ENCODE measurements at regions not wholly inside any gene's neighbourhood (a gene's known extent, or its start where the extent isn't known, plus 50 kb on each side); places are given as distances from the start of the nearest gene placed in this dataset.

- Mint-ChIP-seq H3K27me3 (ENCODE audit: insufficient read depth, low read depth, poor library complexity) (no peaks in the 10 kb centered on the region), H3K4me3 (no peak overlapping the region), H3K36me3 (ENCODE audit: low read depth) (no peaks in the 10 kb centered on the region), H3K4me1 (peaks cover 8% of the 10 kb centered on the region), H3K27ac (no peak overlapping the region), H3K9me3 (peaks cover 4% of the 10 kb centered on the region; the same call in 2 of the 3 replicates)
- Histone ChIP-seq H3K9me2 (ENCODE audit: insufficient read depth) (0 out of 2 replicates have a peak, but pooled peaks cover 3% of the 10 kb centered on the region), H3K79me2 (replicated peaks; ENCODE audit: insufficient read depth) (no peaks in the 10 kb centered on the region), H3K27me3 (ENCODE audit: insufficient read depth) (no peaks in the 10 kb centered on the region), H2AFZ (no peak overlapping the region; the same call in 1 of the 2 replicates), H3K4me2 (no peak overlapping the region), H3K4me3 (no peak overlapping the region), H3K4me1 (ENCODE audit: insufficient read depth) (peaks cover 9% of the 10 kb centered on the region), H3K27ac (ENCODE audit: low read depth) (no peak overlapping the region), H4K20me1 (replicated peaks; ENCODE audit: insufficient read depth) (no peaks in the 10 kb centered on the region), H3F3A (replicated peaks; ENCODE audit: low read depth) (no peaks in the 10 kb centered on the region), H3K36me3 (ENCODE audit: insufficient read depth) (no peaks in the 10 kb centered on the region)
- TF ChIP-seq POLR2AphosphoS5 (IDR thresholded peaks at IDR 0.05; ENCODE audit: low read depth) (no peak), STAT1 (IDR thresholded peaks at IDR 0.05; ENCODE audit: unreplicated experiment) (no peak), ETS1 (IDR thresholded peaks at IDR 0.05) (no peak), CREB1 (CRISPR knock-in tag; IDR thresholded peaks at IDR 0.05; ENCODE audit: low read depth) (no peak), EZH2 (IDR thresholded peaks at IDR 0.05; ENCODE audit: low read depth, unreplicated experiment) (no peak), ZNF331 (CRISPR knock-in tag; IDR thresholded peaks at IDR 0.05; ENCODE audit: low read depth) (no peak), JUNB (IDR thresholded peaks at IDR 0.05; ENCODE audit: unreplicated experiment) (no peak), EZH2phosphoT487 (IDR thresholded peaks at IDR 0.05; ENCODE audit: unreplicated experiment) (no peak), NANOG (IDR thresholded peaks at IDR 0.05; ENCODE audit: borderline replicate concordance) (no peak), ZNF114 (CRISPR knock-in tag; IDR thresholded peaks at IDR 0.05) (no peak)
- TF ChIP-seq, protein P1, sequence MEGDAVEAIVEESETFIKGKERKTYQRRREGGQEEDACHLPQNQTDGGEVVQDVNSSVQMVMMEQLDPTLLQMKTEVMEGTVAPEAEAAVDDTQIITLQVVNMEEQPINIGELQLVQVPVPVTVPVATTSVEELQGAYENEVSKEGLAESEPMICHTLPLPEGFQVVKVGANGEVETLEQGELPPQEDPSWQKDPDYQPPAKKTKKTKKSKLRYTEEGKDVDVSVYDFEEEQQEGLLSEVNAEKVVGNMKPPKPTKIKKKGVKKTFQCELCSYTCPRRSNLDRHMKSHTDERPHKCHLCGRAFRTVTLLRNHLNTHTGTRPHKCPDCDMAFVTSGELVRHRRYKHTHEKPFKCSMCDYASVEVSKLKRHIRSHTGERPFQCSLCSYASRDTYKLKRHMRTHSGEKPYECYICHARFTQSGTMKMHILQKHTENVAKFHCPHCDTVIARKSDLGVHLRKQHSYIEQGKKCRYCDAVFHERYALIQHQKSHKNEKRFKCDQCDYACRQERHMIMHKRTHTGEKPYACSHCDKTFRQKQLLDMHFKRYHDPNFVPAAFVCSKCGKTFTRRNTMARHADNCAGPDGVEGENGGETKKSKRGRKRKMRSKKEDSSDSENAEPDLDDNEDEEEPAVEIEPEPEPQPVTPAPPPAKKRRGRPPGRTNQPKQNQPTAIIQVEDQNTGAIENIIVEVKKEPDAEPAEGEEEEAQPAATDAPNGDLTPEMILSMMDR (conservative IDR thresholded peaks at IDR 0.05; ENCODE audit: low read depth in 2 of 2) = no peak
- TF ChIP-seq, protein P2, sequence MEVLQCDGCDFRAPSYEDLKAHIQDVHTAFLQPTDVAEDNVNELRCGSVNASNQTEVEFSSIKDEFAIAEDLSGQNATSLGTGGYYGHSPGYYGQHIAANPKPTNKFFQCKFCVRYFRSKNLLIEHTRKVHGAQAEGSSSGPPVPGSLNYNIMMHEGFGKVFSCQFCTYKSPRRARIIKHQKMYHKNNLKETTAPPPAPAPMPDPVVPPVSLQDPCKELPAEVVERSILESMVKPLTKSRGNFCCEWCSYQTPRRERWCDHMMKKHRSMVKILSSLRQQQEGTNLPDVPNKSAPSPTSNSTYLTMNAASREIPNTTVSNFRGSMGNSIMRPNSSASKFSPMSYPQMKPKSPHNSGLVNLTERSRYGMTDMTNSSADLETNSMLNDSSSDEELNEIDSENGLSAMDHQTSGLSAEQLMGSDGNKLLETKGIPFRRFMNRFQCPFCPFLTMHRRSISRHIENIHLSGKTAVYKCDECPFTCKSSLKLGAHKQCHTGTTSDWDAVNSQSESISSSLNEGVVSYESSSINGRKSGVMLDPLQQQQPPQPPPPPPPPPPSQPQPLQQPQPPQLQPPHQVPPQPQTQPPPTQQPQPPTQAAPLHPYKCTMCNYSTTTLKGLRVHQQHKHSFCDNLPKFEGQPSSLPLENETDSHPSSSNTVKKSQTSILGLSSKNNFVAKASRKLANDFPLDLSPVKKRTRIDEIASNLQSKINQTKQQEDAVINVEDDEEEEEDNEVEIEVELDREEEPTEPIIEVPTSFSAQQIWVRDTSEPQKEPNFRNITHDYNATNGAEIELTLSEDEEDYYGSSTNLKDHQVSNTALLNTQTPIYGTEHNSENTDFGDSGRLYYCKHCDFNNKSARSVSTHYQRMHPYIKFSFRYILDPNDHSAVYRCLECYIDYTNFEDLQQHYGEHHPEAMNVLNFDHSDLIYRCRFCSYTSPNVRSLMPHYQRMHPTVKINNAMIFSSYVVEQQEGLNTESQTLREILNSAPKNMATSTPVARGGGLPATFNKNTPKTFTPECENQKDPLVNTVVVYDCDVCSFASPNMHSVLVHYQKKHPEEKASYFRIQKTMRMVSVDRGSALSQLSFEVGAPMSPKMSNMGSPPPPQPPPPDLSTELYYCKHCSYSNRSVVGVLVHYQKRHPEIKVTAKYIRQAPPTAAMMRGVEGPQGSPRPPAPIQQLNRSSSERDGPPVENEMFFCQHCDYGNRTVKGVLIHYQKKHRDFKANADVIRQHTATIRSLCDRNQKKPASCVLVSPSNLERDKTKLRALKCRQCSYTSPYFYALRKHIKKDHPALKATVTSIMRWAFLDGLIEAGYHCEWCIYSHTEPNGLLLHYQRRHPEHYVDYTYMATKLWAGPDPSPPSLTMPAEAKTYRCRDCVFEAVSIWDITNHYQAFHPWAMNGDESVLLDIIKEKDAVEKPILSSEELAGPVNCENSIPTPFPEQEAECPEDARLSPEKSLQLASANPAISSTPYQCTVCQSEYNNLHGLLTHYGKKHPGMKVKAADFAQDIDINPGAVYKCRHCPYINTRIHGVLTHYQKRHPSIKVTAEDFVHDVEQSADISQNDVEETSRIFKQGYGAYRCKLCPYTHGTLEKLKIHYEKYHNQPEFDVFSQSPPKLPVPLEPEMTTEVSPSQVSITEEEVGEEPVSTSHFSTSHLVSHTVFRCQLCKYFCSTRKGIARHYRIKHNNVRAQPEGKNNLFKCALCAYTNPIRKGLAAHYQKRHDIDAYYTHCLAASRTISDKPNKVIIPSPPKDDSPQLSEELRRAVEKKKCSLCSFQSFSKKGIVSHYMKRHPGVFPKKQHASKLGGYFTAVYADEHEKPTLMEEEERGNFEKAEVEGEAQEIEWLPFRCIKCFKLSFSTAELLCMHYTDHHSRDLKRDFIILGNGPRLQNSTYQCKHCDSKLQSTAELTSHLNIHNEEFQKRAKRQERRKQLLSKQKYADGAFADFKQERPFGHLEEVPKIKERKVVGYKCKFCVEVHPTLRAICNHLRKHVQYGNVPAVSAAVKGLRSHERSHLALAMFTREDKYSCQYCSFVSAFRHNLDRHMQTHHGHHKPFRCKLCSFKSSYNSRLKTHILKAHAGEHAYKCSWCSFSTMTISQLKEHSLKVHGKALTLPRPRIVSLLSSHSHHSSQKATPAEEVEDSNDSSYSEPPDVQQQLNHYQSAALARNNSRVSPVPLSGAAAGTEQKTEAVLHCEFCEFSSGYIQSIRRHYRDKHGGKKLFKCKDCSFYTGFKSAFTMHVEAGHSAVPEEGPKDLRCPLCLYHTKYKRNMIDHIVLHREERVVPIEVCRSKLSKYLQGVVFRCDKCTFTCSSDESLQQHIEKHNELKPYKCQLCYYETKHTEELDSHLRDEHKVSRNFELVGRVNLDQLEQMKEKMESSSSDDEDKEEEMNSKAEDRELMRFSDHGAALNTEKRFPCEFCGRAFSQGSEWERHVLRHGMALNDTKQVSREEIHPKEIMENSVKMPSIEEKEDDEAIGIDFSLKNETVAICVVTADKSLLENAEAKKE (CRISPR knock-in tag; IDR thresholded peaks at IDR 0.05) = no peak
- TF ChIP-seq, protein P3, sequence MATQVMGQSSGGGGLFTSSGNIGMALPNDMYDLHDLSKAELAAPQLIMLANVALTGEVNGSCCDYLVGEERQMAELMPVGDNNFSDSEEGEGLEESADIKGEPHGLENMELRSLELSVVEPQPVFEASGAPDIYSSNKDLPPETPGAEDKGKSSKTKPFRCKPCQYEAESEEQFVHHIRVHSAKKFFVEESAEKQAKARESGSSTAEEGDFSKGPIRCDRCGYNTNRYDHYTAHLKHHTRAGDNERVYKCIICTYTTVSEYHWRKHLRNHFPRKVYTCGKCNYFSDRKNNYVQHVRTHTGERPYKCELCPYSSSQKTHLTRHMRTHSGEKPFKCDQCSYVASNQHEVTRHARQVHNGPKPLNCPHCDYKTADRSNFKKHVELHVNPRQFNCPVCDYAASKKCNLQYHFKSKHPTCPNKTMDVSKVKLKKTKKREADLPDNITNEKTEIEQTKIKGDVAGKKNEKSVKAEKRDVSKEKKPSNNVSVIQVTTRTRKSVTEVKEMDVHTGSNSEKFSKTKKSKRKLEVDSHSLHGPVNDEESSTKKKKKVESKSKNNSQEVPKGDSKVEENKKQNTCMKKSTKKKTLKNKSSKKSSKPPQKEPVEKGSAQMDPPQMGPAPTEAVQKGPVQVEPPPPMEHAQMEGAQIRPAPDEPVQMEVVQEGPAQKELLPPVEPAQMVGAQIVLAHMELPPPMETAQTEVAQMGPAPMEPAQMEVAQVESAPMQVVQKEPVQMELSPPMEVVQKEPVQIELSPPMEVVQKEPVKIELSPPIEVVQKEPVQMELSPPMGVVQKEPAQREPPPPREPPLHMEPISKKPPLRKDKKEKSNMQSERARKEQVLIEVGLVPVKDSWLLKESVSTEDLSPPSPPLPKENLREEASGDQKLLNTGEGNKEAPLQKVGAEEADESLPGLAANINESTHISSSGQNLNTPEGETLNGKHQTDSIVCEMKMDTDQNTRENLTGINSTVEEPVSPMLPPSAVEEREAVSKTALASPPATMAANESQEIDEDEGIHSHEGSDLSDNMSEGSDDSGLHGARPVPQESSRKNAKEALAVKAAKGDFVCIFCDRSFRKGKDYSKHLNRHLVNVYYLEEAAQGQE (IDR thresholded peaks at IDR 0.05; ENCODE audit: unreplicated experiment) = no peak
- ATAC-seq (no peak), DNase-seq (ENCODE audit: low spot score) (no peak)
Observed at GRCh38 chr6:108767418-108768165, 80.6 kb upstream of the ARMC2 start.

Measured in GM23338 (cell line).